Vagina (tissue), 2 donors: ENCODE measurements at regions not wholly inside any gene's neighbourhood (a gene's known extent, or its start where the extent isn't known, plus 50 kb on each side); places are given as distances from the start of the nearest gene placed in this dataset.

Experiments used
- DNase-seq, 2 donors: peaks; one replicate each; pipeline ENCODE4 v3.0.0-alpha.2; 2017; ENCODE audit errors: extremely low spot score in 2 of 2
- H3K27ac ChIP-seq: fragments of 200-600 bp; sonication (generic); one replicate; pipeline ENCODE4 v1.5.1; 2019
- H3K27me3 ChIP-seq: fragments of 200-600 bp; sonication (generic); one replicate; pipeline ENCODE4 v1.5.1; 2019
- H3K36me3 ChIP-seq, 2 donors: fragments of 200-600 bp; sonication (generic); one replicate each; pipeline ENCODE4 v1.5.1; 2017 to 2019
- H3K4me1 ChIP-seq: fragments of 200-600 bp; sonication (generic); one replicate; pipeline ENCODE4 v1.5.1; 2019
- H3K4me3 ChIP-seq, 2 donors: fragments of 200-600 bp; sonication (generic); 1 replicate in 1 of 2; 2 replicates in 1 of 2; pipeline ENCODE4 v1.5.1; 2016 to 2019
- H3K9me3 ChIP-seq: fragments of 200-600 bp; sonication (generic); one replicate; pipeline ENCODE4 v1.5.1; 2019
- CTCF ChIP-seq, 3 experiments: fragments of 450-650 bp in 2 of 3; fragments of 200-600 bp in 1 of 3; sonication (generic) in 1 of 3; IDR thresholded peaks; one replicate each; pipeline ENCODE4 v1.5.1; 2017 to 2019; ENCODE audit warnings: antibody characterized with exemption in 3 of 3, mild to moderate bottlenecking in 2 of 3, moderate library complexity in 2 of 3
- POLR2A ChIP-seq, 2 donors: fragments of 450-650 bp; IDR thresholded peaks; one replicate each; pipeline ENCODE4 v1.6.1; 2017; ENCODE audit warnings: antibody characterized with exemption in 2 of 2, mild to moderate bottlenecking in 2 of 2, moderate library complexity in 2 of 2
- POLR2AphosphoS5 ChIP-seq, 2 donors: sonication (generic); formaldehyde crosslinking; IDR thresholded peaks; one replicate each; pipeline ENCODE4 v1.9.0; 2017; ENCODE audit warnings: antibody characterized with exemption in 2 of 2, mild to moderate bottlenecking in 2 of 2, low read depth in 1 of 2; ENCODE audit not compliant: insufficient read depth in 1 of 2
- intact Hi-C: fragments of 100-400 bp; cut with DNase I; formaldehyde crosslinking; loops from one replicate; pipeline ENCODE4 v1.15.1; 2023

DNA sequence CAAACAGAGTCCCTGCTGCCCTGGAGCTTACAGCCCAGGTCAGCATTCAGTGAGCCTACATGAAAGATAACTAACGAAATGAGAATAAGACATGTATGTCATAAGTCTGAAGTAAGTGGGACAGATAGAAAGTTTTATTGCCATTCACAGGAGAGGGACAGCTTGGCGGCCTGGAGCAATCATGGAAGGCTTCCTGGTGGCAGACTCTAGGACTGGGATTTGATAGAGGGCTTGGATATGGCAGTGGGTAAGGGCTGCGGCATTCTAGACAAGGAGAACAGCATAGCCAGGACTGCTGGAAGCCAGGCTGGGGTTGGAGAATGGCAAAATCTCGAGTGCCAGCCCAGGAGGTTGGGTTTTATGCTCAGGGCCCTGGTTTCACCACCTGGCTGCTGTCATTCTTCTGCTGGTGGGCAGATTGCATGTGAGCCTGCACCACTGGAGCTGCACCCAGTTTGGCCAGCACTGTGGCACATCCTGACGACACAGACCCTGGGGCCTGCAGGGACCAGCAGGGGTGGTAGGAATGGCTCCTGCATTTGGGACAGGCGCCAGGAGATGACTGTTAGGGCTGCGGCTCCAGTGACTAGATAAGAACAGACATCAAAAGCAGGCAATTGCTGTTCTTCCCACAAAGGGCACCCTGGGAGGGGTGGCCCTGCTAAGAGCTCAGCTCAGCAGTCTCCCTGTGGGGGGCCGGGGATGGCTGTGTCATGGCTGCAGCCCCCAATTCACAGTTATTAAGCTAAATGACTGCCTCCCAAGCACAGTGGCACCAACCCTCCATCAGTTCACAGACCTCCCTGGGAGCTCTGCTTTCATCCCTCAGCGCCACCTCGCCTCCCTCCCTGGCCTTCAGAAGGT lies 161.1 kb downstream of the RPS24 start:
- TF ChIP-seq CTCF (IDR thresholded peaks at IDR 0.05): no peak
- no peak for TF ChIP-seq POLR2AphosphoS5 (IDR thresholded peaks at IDR 0.05; ENCODE audit: insufficient read depth in 1 of 2, low read depth in 1 of 2)
- TF ChIP-seq POLR2A (IDR thresholded peaks at IDR 0.05): no peak
- Histone ChIP-seq H3K36me3 (no peaks in the 10 kb centered on the region), H3K27ac (no peak overlapping the region), H3K27me3 (no peaks in the 10 kb centered on the region), H3K9me3 (no peaks in the 10 kb centered on the region), H3K4me3 (no peak overlapping the region), H3K4me1 (no peaks in the 10 kb centered on the region)
- DNase-seq: no peak
- intact Hi-C loops: no loop called here

- no peak for TF ChIP-seq POLR2A (IDR thresholded peaks at IDR 0.05)
- TF ChIP-seq POLR2AphosphoS5 (IDR thresholded peaks at IDR 0.05; ENCODE audit: insufficient read depth in 1 of 2, low read depth in 1 of 2): no peak
- TF ChIP-seq CTCF (IDR thresholded peaks at IDR 0.05): no peak
- Histone ChIP-seq H3K27me3 (no peaks in the 10 kb centered on the region), H3K36me3 (no peaks in the 10 kb centered on the region), H3K9me3 (no peaks in the 10 kb centered on the region), H3K27ac (no peak overlapping the region), H3K4me3 (no peak overlapping the region), H3K4me1 (no peaks in the 10 kb centered on the region)
- intact Hi-C loops: no loop called here
- no peak for DNase-seq
These were observed 162.7 kb downstream of the RPS24 start for GRCh38 chr10:78196396-78196795.

GRCh38 chr10:78196964-78197363 lies 163.3 kb downstream of the RPS24 start:
- Histone ChIP-seq H3K27me3 (no peaks in the 10 kb centered on the region), H3K9me3 (no peaks in the 10 kb centered on the region), H3K27ac (no peak overlapping the region), H3K4me3 (no peak overlapping the region), H3K4me1 (no peaks in the 10 kb centered on the region), H3K36me3 (no peaks in the 10 kb centered on the region)
- intact Hi-C loops: no loop called here
- TF ChIP-seq POLR2A (IDR thresholded peaks at IDR 0.05): no peak
- no peak for DNase-seq

GRCh38 chr10:78197628-78198272 lies 164.1 kb downstream of the RPS24 start:
- intact Hi-C loops: no loop called here
- no peaks in the 10 kb centered on the region for H3K27me3 ChIP-seq
- H3K9me3 ChIP-seq: no peaks in the 10 kb centered on the region
- H3K27ac ChIP-seq: no peak overlapping the region
- no peaks in the 10 kb centered on the region for H3K36me3 ChIP-seq
- DNase-seq: no peak
- no peak overlapping the region for H3K4me3 ChIP-seq
- no peak for TF ChIP-seq POLR2AphosphoS5 (IDR thresholded peaks at IDR 0.05; ENCODE audit: insufficient read depth in 1 of 2, low read depth in 1 of 2)
- TF ChIP-seq POLR2A (IDR thresholded peaks at IDR 0.05): no peak
- TF ChIP-seq CTCF (IDR thresholded peaks at IDR 0.05): no peak
- H3K4me1 ChIP-seq: no peaks in the 10 kb centered on the region

- no peak for DNase-seq
- Histone ChIP-seq H3K9me3 (no peaks in the 10 kb centered on the region), H3K4me3 (no peak overlapping the region), H3K36me3 (no peaks in the 10 kb centered on the region), H3K4me1 (no peaks in the 10 kb centered on the region), H3K27ac (no peak overlapping the region), H3K27me3 (no peaks in the 10 kb centered on the region)
- intact Hi-C loops: no loop called here
- TF ChIP-seq POLR2A (IDR thresholded peaks at IDR 0.05): no peak
- no peak for TF ChIP-seq CTCF (IDR thresholded peaks at IDR 0.05)
- no peak for TF ChIP-seq POLR2AphosphoS5 (IDR thresholded peaks at IDR 0.05; ENCODE audit: insufficient read depth in 1 of 2, low read depth in 1 of 2)
These were observed 165.5 kb downstream of the RPS24 start for GRCh38 chr10:78199005-78199725.
